ENCODE measurements at regions not wholly inside any gene's neighbourhood (a gene's known extent, or its start where the extent isn't known, plus 50 kb on each side); places are given as distances from the start of the nearest gene placed in this dataset.

DNA sequence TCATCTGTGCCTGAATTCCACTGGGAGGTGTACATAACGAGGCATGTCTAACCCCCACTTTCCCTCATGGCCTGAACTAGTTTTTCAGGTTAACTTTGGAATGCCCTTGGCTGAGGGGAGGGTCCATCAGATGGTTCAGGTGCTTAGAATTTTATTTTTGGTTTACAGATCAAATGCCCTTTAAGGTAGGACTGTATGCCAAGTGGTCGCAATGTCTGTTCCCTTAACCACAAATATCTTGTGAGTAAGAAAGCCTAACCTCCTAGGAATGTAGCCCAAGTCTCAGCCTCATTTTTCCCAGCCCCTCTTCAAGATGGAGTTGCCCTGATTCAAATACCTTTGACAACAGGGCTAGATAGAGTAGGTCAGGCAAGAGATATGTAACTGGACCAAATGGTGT lies 78.4 kb downstream of the RNASET2 start:
- TF ChIP-seq, protein P1, sequence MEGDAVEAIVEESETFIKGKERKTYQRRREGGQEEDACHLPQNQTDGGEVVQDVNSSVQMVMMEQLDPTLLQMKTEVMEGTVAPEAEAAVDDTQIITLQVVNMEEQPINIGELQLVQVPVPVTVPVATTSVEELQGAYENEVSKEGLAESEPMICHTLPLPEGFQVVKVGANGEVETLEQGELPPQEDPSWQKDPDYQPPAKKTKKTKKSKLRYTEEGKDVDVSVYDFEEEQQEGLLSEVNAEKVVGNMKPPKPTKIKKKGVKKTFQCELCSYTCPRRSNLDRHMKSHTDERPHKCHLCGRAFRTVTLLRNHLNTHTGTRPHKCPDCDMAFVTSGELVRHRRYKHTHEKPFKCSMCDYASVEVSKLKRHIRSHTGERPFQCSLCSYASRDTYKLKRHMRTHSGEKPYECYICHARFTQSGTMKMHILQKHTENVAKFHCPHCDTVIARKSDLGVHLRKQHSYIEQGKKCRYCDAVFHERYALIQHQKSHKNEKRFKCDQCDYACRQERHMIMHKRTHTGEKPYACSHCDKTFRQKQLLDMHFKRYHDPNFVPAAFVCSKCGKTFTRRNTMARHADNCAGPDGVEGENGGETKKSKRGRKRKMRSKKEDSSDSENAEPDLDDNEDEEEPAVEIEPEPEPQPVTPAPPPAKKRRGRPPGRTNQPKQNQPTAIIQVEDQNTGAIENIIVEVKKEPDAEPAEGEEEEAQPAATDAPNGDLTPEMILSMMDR (IDR thresholded peaks at IDR 0.05; ENCODE audit: borderline replicate concordance), result no peak
- intact Hi-C loops (cut with micrococcal nuclease), result no loop called here
- DNase-seq, result no peak
- Histone ChIP-seq H3K36me3 (no peaks in the 10 kb centered on the region), H3K9me3 (replicated peaks) (peaks cover 8% of the 10 kb centered on the region), H3K27ac (replicated peaks) (no peak overlapping the region), H3K4me3 (no peak overlapping the region), H3K4me1 (no peaks in the 10 kb centered on the region), H3K27me3 (ENCODE audit: low read depth) (peaks cover 18% of the 10 kb centered on the region)

DNA sequence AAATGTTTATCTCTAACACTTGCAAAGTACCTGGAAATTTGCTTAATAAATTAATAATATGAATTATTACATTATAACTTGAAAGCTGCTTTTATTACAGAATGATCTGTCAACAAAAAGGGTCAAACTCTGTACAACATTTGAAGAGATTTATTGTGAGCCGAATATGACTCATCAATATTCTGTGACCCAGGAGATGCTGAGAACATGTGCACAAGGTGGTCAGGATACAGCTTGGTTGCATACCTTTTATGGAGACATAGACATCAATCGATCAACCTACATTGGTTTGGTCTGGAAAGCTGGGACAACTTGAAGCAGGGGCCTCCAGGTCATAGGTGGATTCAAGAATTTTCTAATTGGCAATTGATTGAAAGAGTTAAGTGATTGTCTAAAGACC lies 79.0 kb downstream of the RNASET2 start:
- Histone ChIP-seq H3K27me3 (ENCODE audit: low read depth) (peaks cover 23% of the 10 kb centered on the region), H3K9me3 (replicated peaks) (peaks cover 3% of the 10 kb centered on the region), H3K4me3 (no peak overlapping the region), H3K36me3 (no peaks in the 10 kb centered on the region), H3K4me1 (no peaks in the 10 kb centered on the region), H3K27ac (replicated peaks) (no peak overlapping the region)
- TF ChIP-seq, protein P1 (IDR thresholded peaks at IDR 0.05; ENCODE audit: borderline replicate concordance), result no peak
- intact Hi-C loops (cut with micrococcal nuclease), result no loop called here
- no peak for DNase-seq

DNA sequence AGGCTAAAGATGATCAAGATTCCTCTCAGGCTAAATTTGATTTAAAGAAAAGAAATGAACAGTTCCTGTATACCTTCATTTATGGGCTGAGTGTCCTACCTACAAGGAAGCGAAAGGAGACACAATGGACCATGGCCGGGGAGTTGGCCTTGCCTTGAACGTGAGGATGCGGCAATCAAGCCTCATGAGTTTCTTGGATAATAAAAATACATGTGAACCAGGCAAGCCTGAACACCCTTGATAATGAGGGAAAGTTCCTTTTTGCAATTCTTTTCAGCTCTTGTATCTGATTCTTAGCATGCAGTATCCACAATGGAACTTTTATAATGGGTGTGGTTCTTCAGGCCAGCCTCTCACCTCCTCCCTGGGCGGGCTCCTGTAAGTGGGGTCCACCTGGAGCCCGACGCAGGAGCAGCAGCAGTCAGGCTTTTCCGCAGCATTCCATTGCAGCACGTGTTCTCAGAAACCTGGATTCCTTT lies 83.8 kb downstream of the RNASET2 start:
- no peaks in the 10 kb centered on the region for H3K9me3 ChIP-seq (replicated peaks)
- TF ChIP-seq, protein P1 (IDR thresholded peaks at IDR 0.05; ENCODE audit: borderline replicate concordance), result no peak

DNA sequence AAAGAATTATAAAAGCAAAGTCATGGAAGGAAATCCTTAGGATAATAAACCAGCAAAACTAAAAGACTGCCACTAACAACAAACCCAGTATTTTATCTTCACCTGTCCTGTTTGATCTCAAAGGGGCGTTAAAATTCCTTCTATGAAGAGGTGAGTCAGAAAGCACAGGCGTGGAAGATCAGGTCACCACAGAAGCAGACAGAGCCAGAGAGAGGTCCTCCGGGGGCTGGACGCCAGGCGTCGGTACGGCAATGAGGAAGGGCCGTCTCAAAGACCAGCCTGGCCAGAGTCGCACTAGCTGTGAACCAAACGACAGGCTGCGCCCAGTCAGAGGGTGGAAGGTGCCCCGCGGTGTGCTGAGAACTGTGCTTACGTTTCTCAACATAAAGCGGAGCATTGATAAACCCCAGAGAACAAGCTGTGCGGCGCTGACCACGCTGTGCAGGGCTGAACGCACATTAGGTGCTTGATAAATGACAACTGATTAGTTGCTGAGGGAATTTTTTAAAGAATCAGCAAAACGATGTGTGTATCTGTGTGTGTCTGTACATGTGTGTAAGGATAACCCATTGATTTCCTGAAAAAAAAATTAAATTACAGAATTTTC lies 85.6 kb downstream of the RNASET2 start:
- TF ChIP-seq, protein P1 (IDR thresholded peaks at IDR 0.05; ENCODE audit: borderline replicate concordance), result no peak
- no peaks in the 10 kb centered on the region for H3K9me3 ChIP-seq (replicated peaks)
- no peaks in the 10 kb centered on the region for H3K36me3 ChIP-seq
- H3K27me3 ChIP-seq (ENCODE audit: low read depth), result peaks cover 40% of the 10 kb centered on the region
- intact Hi-C loops (cut with micrococcal nuclease), result no loop called here
- no peak for DNase-seq
- H3K27ac ChIP-seq (replicated peaks), result no peak overlapping the region
- H3K4me1 ChIP-seq, result no peaks in the 10 kb centered on the region
- H3K4me3 ChIP-seq, result no peak overlapping the region

More for the DNA sequence above, 83.8 kb downstream of the RNASET2 start:
- Histone ChIP-seq H3K27me3 (ENCODE audit: low read depth) (peaks cover 40% of the 10 kb centered on the region), H3K4me1 (no peaks in the 10 kb centered on the region), H3K4me3 (no peak overlapping the region), H3K36me3 (no peaks in the 10 kb centered on the region), H3K27ac (replicated peaks) (no peak overlapping the region)
- DNase-seq, result no peak
- intact Hi-C loops (cut with micrococcal nuclease), result no loop called here

DNA sequence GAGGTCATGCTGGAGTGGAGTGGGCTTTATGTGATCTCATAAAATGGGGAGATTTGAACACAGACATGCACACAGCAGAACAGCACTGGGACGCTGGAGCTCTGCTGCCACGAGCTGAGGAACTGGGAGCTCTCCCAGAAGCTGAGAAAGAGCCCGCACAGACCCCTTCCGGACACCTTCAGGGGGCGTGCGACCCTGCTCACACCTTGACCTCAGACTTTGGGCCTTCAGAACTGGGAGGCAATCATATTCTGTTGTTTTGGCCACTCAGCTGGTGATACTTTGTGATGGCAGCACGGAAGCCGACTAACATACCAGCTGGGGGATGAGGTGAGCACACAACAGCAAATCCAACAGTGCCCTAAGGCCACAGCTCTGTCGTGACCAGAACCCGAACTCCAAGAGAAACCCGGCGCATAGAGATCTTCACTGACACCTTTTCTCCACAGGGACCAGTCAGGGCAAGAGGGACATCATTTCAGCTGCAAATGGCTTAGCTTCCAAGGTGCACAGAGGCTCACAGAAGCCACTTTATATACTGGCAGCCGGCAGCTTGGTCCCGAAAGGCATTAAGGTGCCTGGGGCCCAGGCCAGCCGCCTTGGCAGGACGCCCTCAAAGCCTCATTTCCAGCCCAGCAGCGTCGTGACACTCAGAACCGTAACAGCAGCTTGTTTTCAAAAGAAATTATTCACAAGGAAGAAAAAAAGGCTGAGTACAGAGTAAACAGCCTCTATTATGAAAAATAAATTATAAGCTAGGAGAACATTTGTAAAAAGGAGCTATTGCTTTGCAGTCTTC lies 89.3 kb downstream of the RNASET2 start:
- Histone ChIP-seq H3K4me3 (no peak overlapping the region), H3K27me3 (ENCODE audit: low read depth) (peaks cover 27% of the 10 kb centered on the region), H3K4me1 (peaks cover 13% of the 10 kb centered on the region), H3K9me3 (replicated peaks) (no peaks in the 10 kb centered on the region), H3K27ac (replicated peaks) (no peak overlapping the region), H3K36me3 (no peaks in the 10 kb centered on the region)
- DNase-seq, result no peak
- intact Hi-C loops (cut with micrococcal nuclease), result no loop called here
- TF ChIP-seq, protein P1 (IDR thresholded peaks at IDR 0.05; ENCODE audit: borderline replicate concordance), result no peak

All from left ventricle myocardium inferior (tissue), 1 donor.